ENCODE measurements at regions not wholly inside any gene's neighbourhood (a gene's known extent, or its start where the extent isn't known, plus 50 kb on each side); places are given as distances from the start of the nearest gene placed in this dataset.
"Not testable (repeated sequence)": the region's sequence is repeated elsewhere in the genome, so short reads cannot be mapped to it uniquely, and the experiment has no call there.

DNA sequence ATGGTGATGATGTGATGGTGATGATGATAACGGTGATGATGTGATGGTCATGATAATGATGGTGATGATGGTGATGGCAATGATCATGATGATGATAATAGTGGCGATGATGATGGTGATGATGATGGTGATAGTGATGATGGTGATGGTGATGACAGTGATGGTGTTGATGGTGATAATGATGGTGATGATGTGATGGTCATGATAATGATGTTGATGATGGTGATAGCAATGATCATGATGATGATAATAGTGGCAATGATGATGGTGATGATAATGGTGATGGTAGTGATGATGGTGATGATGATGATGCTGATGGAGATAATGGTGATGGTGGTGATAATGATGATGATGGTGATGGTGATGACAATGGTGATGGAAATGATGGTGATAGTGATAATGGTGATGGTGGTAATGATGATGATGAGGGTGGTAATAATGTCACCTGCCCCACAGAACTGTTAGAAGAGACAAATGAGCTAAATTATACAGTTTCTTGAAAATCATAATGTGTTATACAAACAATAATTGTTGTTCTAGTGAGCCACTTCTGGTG is 289.9 kb downstream of the ASMT start:
- intact Hi-C loops (cut with micrococcal nuclease): no loop called here
- WGBS (ENCODE audit: insufficient coverage): 100% methylated on average over 2 of the region's 2 CpGs
- H3K27me3 ChIP-seq (ENCODE audit: control insufficient read depth in 2 of 2, insufficient read depth in 2 of 2, low read length in 2 of 2): no peaks in the 10 kb centered on the region
- Mint-ChIP-seq H3K36me3 (no peaks in the 10 kb centered on the region), H3K9me3 (peaks cover 0 to 9% (median 4%) of the 10 kb centered on the region in 7 donors), H3K4me3 (no peak overlapping the region), H3K27ac (no peak overlapping the region), H3K4me1 (peaks cover 2% of the 10 kb centered on the region), H3K27me3 (ENCODE audit: low read depth in 3 of 3) (peaks cover 0 to 5% (median 2%) of the 10 kb centered on the region in 3 donors)
- H2AFZ ChIP-seq (ENCODE audit: insufficient read depth, low read depth, low read length, poor library complexity, severe bottlenecking): no peak overlapping the region
- H3K9me3 ChIP-seq (replicated peaks in 1 of 2; ENCODE audit: control insufficient read depth in 1 of 2, insufficient read depth in 1 of 2, low read length in 2 of 2): peaks cover 0 to 8% of the 10 kb centered on the region in 2 donors
- DNase-seq: no peak
- TF ChIP-seq, protein P1, sequence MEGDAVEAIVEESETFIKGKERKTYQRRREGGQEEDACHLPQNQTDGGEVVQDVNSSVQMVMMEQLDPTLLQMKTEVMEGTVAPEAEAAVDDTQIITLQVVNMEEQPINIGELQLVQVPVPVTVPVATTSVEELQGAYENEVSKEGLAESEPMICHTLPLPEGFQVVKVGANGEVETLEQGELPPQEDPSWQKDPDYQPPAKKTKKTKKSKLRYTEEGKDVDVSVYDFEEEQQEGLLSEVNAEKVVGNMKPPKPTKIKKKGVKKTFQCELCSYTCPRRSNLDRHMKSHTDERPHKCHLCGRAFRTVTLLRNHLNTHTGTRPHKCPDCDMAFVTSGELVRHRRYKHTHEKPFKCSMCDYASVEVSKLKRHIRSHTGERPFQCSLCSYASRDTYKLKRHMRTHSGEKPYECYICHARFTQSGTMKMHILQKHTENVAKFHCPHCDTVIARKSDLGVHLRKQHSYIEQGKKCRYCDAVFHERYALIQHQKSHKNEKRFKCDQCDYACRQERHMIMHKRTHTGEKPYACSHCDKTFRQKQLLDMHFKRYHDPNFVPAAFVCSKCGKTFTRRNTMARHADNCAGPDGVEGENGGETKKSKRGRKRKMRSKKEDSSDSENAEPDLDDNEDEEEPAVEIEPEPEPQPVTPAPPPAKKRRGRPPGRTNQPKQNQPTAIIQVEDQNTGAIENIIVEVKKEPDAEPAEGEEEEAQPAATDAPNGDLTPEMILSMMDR (IDR thresholded peaks at IDR 0.05): no peak
- no peaks in the 10 kb centered on the region for H3K79me2 ChIP-seq (ENCODE audit: insufficient read depth, low read length)
- H3K36me3 ChIP-seq (replicated peaks in 1 of 2; ENCODE audit: control insufficient read depth in 1 of 2, insufficient read depth in 2 of 2, low read length in 2 of 2): no peaks in the 10 kb centered on the region
- no peak overlapping the region for H3K4me3 ChIP-seq (replicated peaks in 1 of 3; ENCODE audit: low read depth in 2 of 3, low read length in 3 of 3)
- no peak overlapping the region for H3K9ac ChIP-seq (ENCODE audit: insufficient read depth, low read length, poor library complexity, severe bottlenecking)
- no peak overlapping the region for H3K4me2 ChIP-seq (replicated peaks; ENCODE audit: extremely low read depth, low read length, poor library complexity, severe bottlenecking)
- no peaks in the 10 kb centered on the region for H4K20me1 ChIP-seq (ENCODE audit: insufficient read depth, low read length)
- no peaks in the 10 kb centered on the region for H3K4me1 ChIP-seq (ENCODE audit: control insufficient read depth in 1 of 2, insufficient read depth in 2 of 2, low read length in 2 of 2)
- H3K27ac ChIP-seq (ENCODE audit: low read depth in 1 of 2, low read length in 2 of 2): no peak overlapping the region

- no peak for DNase-seq
- H3K27ac Mint-ChIP-seq: no peak overlapping the region
- Histone ChIP-seq H3K36me3 (replicated peaks in 1 of 2; ENCODE audit: control insufficient read depth in 1 of 2, insufficient read depth in 2 of 2, low read length in 2 of 2) (no peaks in the 10 kb centered on the region), H3K4me1 (ENCODE audit: control insufficient read depth in 1 of 2, insufficient read depth in 2 of 2, low read length in 2 of 2) (no peaks in the 10 kb centered on the region), H3K9ac (ENCODE audit: insufficient read depth, low read length, poor library complexity, severe bottlenecking) (no peak overlapping the region), H3K4me3 (replicated peaks in 1 of 3; ENCODE audit: low read depth in 2 of 3, low read length in 3 of 3) (no peak overlapping the region), H3K4me2 (replicated peaks; ENCODE audit: extremely low read depth, low read length, poor library complexity, severe bottlenecking) (no peak overlapping the region), H3K9me3 (replicated peaks in 1 of 2; ENCODE audit: control insufficient read depth in 1 of 2, insufficient read depth in 1 of 2, low read length in 2 of 2) (peaks cover 0 to 8% of the 10 kb centered on the region in 2 donors), H3K27ac (ENCODE audit: low read depth in 1 of 2, low read length in 2 of 2) (no peak overlapping the region), H2AFZ (ENCODE audit: insufficient read depth, low read depth, low read length, poor library complexity, severe bottlenecking) (no peak overlapping the region), H3K27me3 (ENCODE audit: control insufficient read depth in 2 of 2, insufficient read depth in 2 of 2, low read length in 2 of 2) (no peaks in the 10 kb centered on the region), H4K20me1 (ENCODE audit: insufficient read depth, low read length) (no peaks in the 10 kb centered on the region), H3K79me2 (ENCODE audit: insufficient read depth, low read length) (no peaks in the 10 kb centered on the region)
- H3K9me3 Mint-ChIP-seq: peaks cover 0 to 10% (median 3%) of the 10 kb centered on the region in 7 donors
- H3K4me3 Mint-ChIP-seq: no peak overlapping the region
- intact Hi-C loops (cut with micrococcal nuclease): no loop called here
- TF ChIP-seq, protein P1 (IDR thresholded peaks at IDR 0.05): no peak
- no peaks in the 10 kb centered on the region for H3K36me3 Mint-ChIP-seq
- peaks cover 2% of the 10 kb centered on the region for H3K4me1 Mint-ChIP-seq
- H3K27me3 Mint-ChIP-seq (ENCODE audit: low read depth in 3 of 3): peaks cover 3 to 11% (median 5%) of the 10 kb centered on the region in 3 donors
Measured at GRCh38 chrX:1906028-1906427, 291.2 kb downstream of the ASMT start.

- H3K9ac ChIP-seq (ENCODE audit: insufficient read depth, low read length, poor library complexity, severe bottlenecking); H3K4me1 ChIP-seq (ENCODE audit: control insufficient read depth in 1 of 2, insufficient read depth in 2 of 2, low read length in 2 of 2); DNase-seq; H3K27ac ChIP-seq (ENCODE audit: low read depth in 1 of 2, low read length in 2 of 2); H3K79me2 ChIP-seq (ENCODE audit: insufficient read depth, low read length); H4K20me1 ChIP-seq (ENCODE audit: insufficient read depth, low read length); H3K36me3 ChIP-seq (replicated peaks in 1 of 2; ENCODE audit: control insufficient read depth in 1 of 2, insufficient read depth in 2 of 2, low read length in 2 of 2); H3K27me3 ChIP-seq (ENCODE audit: control insufficient read depth in 2 of 2, insufficient read depth in 2 of 2, low read length in 2 of 2); H3K36me3 Mint-ChIP-seq; intact Hi-C loops (cut with micrococcal nuclease); H3K9me3 Mint-ChIP-seq; H3K4me2 ChIP-seq (replicated peaks; ENCODE audit: extremely low read depth, low read length, poor library complexity, severe bottlenecking); H3K27ac Mint-ChIP-seq; H2AFZ ChIP-seq (ENCODE audit: insufficient read depth, low read depth, low read length, poor library complexity, severe bottlenecking); H3K4me3 Mint-ChIP-seq; H3K9me3 ChIP-seq (replicated peaks in 1 of 2; ENCODE audit: control insufficient read depth in 1 of 2, insufficient read depth in 1 of 2, low read length in 2 of 2); H3K4me1 Mint-ChIP-seq; H3K4me3 ChIP-seq (replicated peaks in 1 of 3; ENCODE audit: low read depth in 2 of 3, low read length in 3 of 3): not testable (repeated sequence)
- H3K27me3 Mint-ChIP-seq (ENCODE audit: low read depth in 3 of 3): peaks cover 4 to 12% (median 8%) of the 10 kb centered on the region in 3 donors
- WGBS (ENCODE audit: insufficient coverage): 96% methylated on average over 11 of the region's 12 CpGs
Measured at GRCh38 chrX:1908996-1909395, 294.1 kb downstream of the ASMT start.

All from CD14-positive monocyte (primary cell).